Keratinocyte (primary cell): ENCODE measurements at regions not wholly inside any gene's neighbourhood (a gene's known extent, or its start where the extent isn't known, plus 50 kb on each side); places are given as distances from the start of the nearest gene placed in this dataset.

Source experiments
- DNase-seq: peaks from one replicate; pipeline ENCODE4 v3.0.0-alpha.2; 2011; ENCODE audit warnings: low read depth, missing footprints, low spot score
- FAIRE-seq: peaks from 2 replicates; lab custom pipeline; 2011; peaks lifted over from hg19 to GRCh38; lab: Jason Lieb, UNC
- H2AFZ ChIP-seq: 2 replicates; pipeline ENCODE4 v1.6.0; 2012; ENCODE audit warnings: low read length, control low read depth, inconsistent platforms; ENCODE audit not compliant: control insufficient read depth
- H3K27ac ChIP-seq: 2 replicates; pipeline ENCODE4 v1.5.1; 2011; ENCODE audit warnings: low read length; ENCODE audit not compliant: control insufficient read depth, insufficient read depth
- H3K27me3 ChIP-seq: 3 replicates; pipeline ENCODE4 v1.6.0; 2011; ENCODE audit warnings: low read length; ENCODE audit not compliant: control insufficient read depth, insufficient read depth; ENCODE audit errors: extremely low read depth
- H3K36me3 ChIP-seq, 2 experiments: 2 replicates in 1 of 2; 3 replicates in 1 of 2; pipeline ENCODE4 v1.5.1; 2011; ENCODE audit warnings: low read length in 2 of 2, mild to moderate bottlenecking in 1 of 2; ENCODE audit not compliant: control insufficient read depth in 2 of 2, insufficient read depth in 2 of 2; ENCODE audit errors: extremely low read depth in 1 of 2
- H3K4me1 ChIP-seq: 3 replicates; pipeline ENCODE4 v1.5.1; 2011; ENCODE audit warnings: low read length; ENCODE audit not compliant: control insufficient read depth, insufficient read depth; ENCODE audit errors: extremely low read depth
- H3K4me2 ChIP-seq: 3 replicates; pipeline ENCODE4 v1.6.0; 2011; ENCODE audit warnings: low read depth, low read length; ENCODE audit not compliant: control insufficient read depth, insufficient read depth; ENCODE audit errors: extremely low read depth
- H3K4me3 ChIP-seq, 3 experiments: fragments of 200-600 bp in 1 of 3; sonication (generic) in 1 of 3; 2 replicates in 2 of 3; 3 replicates in 1 of 3; pipeline ENCODE4 v1.5.1; 2011 to 2016; ENCODE audit warnings: low read length in 3 of 3, mild to moderate bottlenecking in 3 of 3, control low read depth in 2 of 3, inconsistent platforms in 1 of 3, low read depth in 1 of 3, mixed read lengths in 1 of 3, mixed run types in 1 of 3, moderate library complexity in 1 of 3; ENCODE audit not compliant: control insufficient read depth in 2 of 3, insufficient read depth in 2 of 3; ENCODE audit errors: extremely low read depth in 1 of 3
- H3K79me2 ChIP-seq: 2 replicates; pipeline ENCODE4 v1.6.0; 2012; ENCODE audit warnings: low read length; ENCODE audit not compliant: control insufficient read depth, insufficient read depth
- H3K9ac ChIP-seq: 3 replicates; pipeline ENCODE4 v1.6.0; 2011; ENCODE audit warnings: low read length; ENCODE audit not compliant: control insufficient read depth, insufficient read depth; ENCODE audit errors: extremely low read depth
- H3K9me1 ChIP-seq: 3 replicates; pipeline ENCODE4 v1.6.0; 2011; ENCODE audit warnings: low read length; ENCODE audit not compliant: control insufficient read depth, insufficient read depth; ENCODE audit errors: extremely low read depth
- H3K9me3 ChIP-seq: 2 replicates; pipeline ENCODE4 v1.5.1; 2012; ENCODE audit warnings: low read depth, low read length; ENCODE audit not compliant: control insufficient read depth
- H4K20me1 ChIP-seq: 3 replicates; pipeline ENCODE4 v1.6.0; 2011; ENCODE audit warnings: low read length; ENCODE audit not compliant: control insufficient read depth, insufficient read depth; ENCODE audit errors: extremely low read depth
- CTCF ChIP-seq, 3 experiments: IDR thresholded peaks in 1 of 3; conservative IDR thresholded peaks in 1 of 3; optimal IDR thresholded peaks in 1 of 3; 2 replicates in 2 of 3; 3 replicates in 1 of 3; pipeline versions ENCODE3 to v1.5.1; 2011; ENCODE audit warnings: low read length in 3 of 3, mild to moderate bottlenecking in 3 of 3, moderate library complexity in 2 of 3, control low read depth in 1 of 3, inconsistent platforms in 1 of 3; ENCODE audit not compliant: insufficient read depth in 2 of 3; ENCODE audit errors: extremely low read depth in 1 of 3
- EZH2 ChIP-seq: IDR thresholded peaks from one replicate; pipeline ENCODE4 v1.6.1; 2012; ENCODE audit warnings: inconsistent platforms, mild to moderate bottlenecking, low read length, moderate library complexity
- dilution Hi-C: fragments of 300-500 bp; cut with MboI; formaldehyde crosslinking; loops from one replicate; pipeline ENCODE4 v1.7.0; 2020; ENCODE audit warnings: low sequenced_read_pairs; ENCODE audit not compliant: extremely low pct_ligation_motif_present

GRCh38 chr12:125272383-125272933 lies 207.2 kb downstream of the AACS start:
- FAIRE-seq: no peak
- H3K4me2 ChIP-seq: no peak overlapping the region

GRCh38 chr12:125276567-125276966 lies 211.3 kb downstream of the AACS start:
- Histone ChIP-seq H3K4me3 (no peak overlapping the region), H2AFZ (no peak overlapping the region), H3K4me1 (no peaks in the 10 kb centered on the region), H3K27ac (no peak overlapping the region), H3K79me2 (no peaks in the 10 kb centered on the region), H3K4me2 (no peak overlapping the region), H3K9ac (no peak overlapping the region), H3K9me3 (no peaks in the 10 kb centered on the region), H3K27me3 (no peaks in the 10 kb centered on the region), H3K9me1 (no peaks in the 10 kb centered on the region), H4K20me1 (no peaks in the 10 kb centered on the region), H3K36me3 (no peaks in the 10 kb centered on the region)
- dilution Hi-C loops: no loop called here
- no peak for TF ChIP-seq CTCF (optimal IDR thresholded peaks at IDR 0.05 in 1 of 3, IDR thresholded peaks at IDR 0.05 in 1 of 3, conservative IDR thresholded peaks at IDR 0.05 in 1 of 3; ENCODE audit: extremely low read depth in 1 of 3, insufficient read depth in 2 of 3, low read length in 3 of 3)
- DNase-seq (no peak), FAIRE-seq (no peak)

More at GRCh38 chr12:125272383-125272933, 207.2 kb downstream of the AACS start:
- Histone ChIP-seq H3K9ac (no peak overlapping the region), H3K36me3 (no peaks in the 10 kb centered on the region), H3K79me2 (no peaks in the 10 kb centered on the region), H3K9me1 (no peaks in the 10 kb centered on the region), H3K27me3 (no peaks in the 10 kb centered on the region), H3K4me3 (no peak overlapping the region), H2AFZ (no peak overlapping the region), H4K20me1 (no peaks in the 10 kb centered on the region), H3K4me1 (no peaks in the 10 kb centered on the region), H3K27ac (no peak overlapping the region), H3K9me3 (no peaks in the 10 kb centered on the region)
- no peak for DNase-seq
- no peak for TF ChIP-seq CTCF (optimal IDR thresholded peaks at IDR 0.05 in 1 of 3, IDR thresholded peaks at IDR 0.05 in 1 of 3, conservative IDR thresholded peaks at IDR 0.05 in 1 of 3; ENCODE audit: extremely low read depth in 1 of 3, insufficient read depth in 2 of 3, low read length in 3 of 3)
- no peak for TF ChIP-seq EZH2
- dilution Hi-C loops: no loop called here
